ENCODE measurements at regions not wholly inside any gene's neighbourhood (a gene's known extent, or its start where the extent isn't known, plus 50 kb on each side); places are given as distances from the start of the nearest gene placed in this dataset.

- TF ChIP-seq CTCF (IDR thresholded peaks at IDR 0.05; ENCODE audit: poor library complexity): no peak
- TF ChIP-seq EZH2phosphoT487 (IDR thresholded peaks at IDR 0.05; ENCODE audit: low read depth, severe bottlenecking, unreplicated experiment): no peak
Observed at GRCh38 chr14:83425706-83426105, 1892.1 kb upstream of the SEL1L start.
